HG03565 (cell line): ENCODE measurements at regions not wholly inside any gene's neighbourhood (a gene's known extent, or its start where the extent isn't known, plus 50 kb on each side); places are given as distances from the start of the nearest gene placed in this dataset.

Experiments
- ATAC-seq: cut with Tn5 transposase; IDR thresholded peaks from one replicate; pipeline ENCODE4 v1.9.1; 2021; ENCODE audit warnings: mild to moderate bottlenecking, moderate library complexity; ENCODE audit not compliant: unreplicated experiment

GRCh38 chr16:64544859-64545258 lies 577.0 kb downstream of the CDH11 start:
- ATAC-seq: no peak

- no peak for ATAC-seq
These were observed 578.4 kb downstream of the CDH11 start for GRCh38 chr16:64543441-64543840.

- no peak for ATAC-seq
These were observed 578.8 kb downstream of the CDH11 start for GRCh38 chr16:64543031-64543430.

- ATAC-seq: no peak
These were observed 579.7 kb downstream of the CDH11 start for GRCh38 chr16:64542152-64542551.

- no peak for ATAC-seq
These were observed 580.2 kb downstream of the CDH11 start for GRCh38 chr16:64541621-64542020.

- no peak for ATAC-seq
These were observed 581.4 kb downstream of the CDH11 start for GRCh38 chr16:64540434-64540833.

GRCh38 chr16:64539811-64540371 lies 582.0 kb downstream of the CDH11 start:
- ATAC-seq: no peak

- ATAC-seq: no peak
These were observed 587.6 kb downstream of the CDH11 start for GRCh38 chr16:64534180-64534780.

- ATAC-seq: no peak
These were observed 589.2 kb downstream of the CDH11 start for GRCh38 chr16:64532691-64533090.

- ATAC-seq: no peak
These were observed 589.7 kb downstream of the CDH11 start for GRCh38 chr16:64532117-64532516.

GRCh38 chr16:64531401-64531800 lies 590.5 kb downstream of the CDH11 start:
- no peak for ATAC-seq

- ATAC-seq: no peak
These were observed 599.3 kb downstream of the CDH11 start for GRCh38 chr16:64522548-64522947.

GRCh38 chr16:64513871-64514270 lies 608.0 kb downstream of the CDH11 start:
- no peak for ATAC-seq

- no peak for ATAC-seq
These were observed 614.4 kb downstream of the CDH11 start for GRCh38 chr16:64507240-64508024.

- ATAC-seq: no peak
These were observed 622.7 kb downstream of the CDH11 start for GRCh38 chr16:64499211-64499610.

- no peak for ATAC-seq
These were observed 623.5 kb downstream of the CDH11 start for GRCh38 chr16:64498363-64498762.

GRCh38 chr16:64493709-64494108 lies 628.2 kb downstream of the CDH11 start:
- no peak for ATAC-seq

GRCh38 chr16:64489449-64489848 lies 632.4 kb downstream of the CDH11 start:
- no peak for ATAC-seq

- no peak for ATAC-seq
These were observed 635.3 kb downstream of the CDH11 start for GRCh38 chr16:64486561-64486960.

GRCh38 chr16:64481497-64481896 lies 640.4 kb downstream of the CDH11 start:
- ATAC-seq: no peak

GRCh38 chr16:64478252-64478906 lies 643.5 kb downstream of the CDH11 start:
- no peak for ATAC-seq
